ENCODE measurements at regions not wholly inside any gene's neighbourhood (a gene's known extent, or its start where the extent isn't known, plus 50 kb on each side); places are given as distances from the start of the nearest gene placed in this dataset.

- DNase-seq (no peak), ATAC-seq (ENCODE audit: low FRiP score in 2 of 2) (no peak)
- H3K4me1 ChIP-seq, result no peaks in the 10 kb centered on the region
- no peak overlapping the region for H3K4me3 ChIP-seq
- no peak overlapping the region for H3K27ac ChIP-seq
- WGBS, 2 donors, result 66 to 88% methylated on average over 3 of the region's 3 CpGs
- H3K36me3 ChIP-seq, result no peaks in the 10 kb centered on the region
- TF ChIP-seq POLR2AphosphoS5 (IDR thresholded peaks at IDR 0.05) (no peak), CTCF (IDR thresholded peaks at IDR 0.05) (no peak), EP300 (IDR thresholded peaks at IDR 0.05) (no peak), POLR2A (IDR thresholded peaks at IDR 0.05) (no peak)
- H3K27me3 ChIP-seq, result no peaks in the 10 kb centered on the region
- H3K9me3 ChIP-seq, result peaks cover 0 to 8% (median 3%) of the 10 kb centered on the region in 4 donors
These were observed 158.2 kb upstream of the RGS6 start for GRCh38 chr14:71773898-71774481.

- TF ChIP-seq POLR2AphosphoS5 (IDR thresholded peaks at IDR 0.05), result no peak
- Histone ChIP-seq H3K4me3 (no peak overlapping the region), H3K9me3 (peaks cover 0 to 8% (median 3%) of the 10 kb centered on the region in 4 donors), H3K4me1 (peaks cover 0 to 5% (median 2%) of the 10 kb centered on the region in 4 donors), H3K27me3 (no peaks in the 10 kb centered on the region), H3K27ac (no peak overlapping the region), H3K36me3 (no peaks in the 10 kb centered on the region)
- DNase-seq, result no peak
- no peak for ATAC-seq (ENCODE audit: low FRiP score in 2 of 2)
- WGBS, 2 donors, result 54 to 55% methylated on average over 10 of the region's 10 CpGs
These were observed 155.5 kb upstream of the RGS6 start for GRCh38 chr14:71776471-71777360.

- no peak for DNase-seq
- Histone ChIP-seq H3K4me3 (no peak overlapping the region), H3K36me3 (no peaks in the 10 kb centered on the region), H3K27me3 (no peaks in the 10 kb centered on the region), H3K27ac (peak overlapping the region in 2 of 4 donors; percentile 48 to 61), H3K9me3 (no peaks in the 10 kb centered on the region), H3K4me1 (peaks cover 0 to 5% (median 2%) of the 10 kb centered on the region in 4 donors)
- TF ChIP-seq POLR2A (IDR thresholded peaks at IDR 0.05), result no peak
- TF ChIP-seq CTCF (IDR thresholded peaks at IDR 0.05), result no peak
- peak; percentile 46 to 79 for TF ChIP-seq POLR2AphosphoS5 (IDR thresholded peaks at IDR 0.05)
- peak in 2 of 4 donors; percentile 69 to 75 for TF ChIP-seq EP300 (IDR thresholded peaks at IDR 0.05)
- 54 to 55% methylated on average over 2 of the region's 2 CpGs for WGBS, 2 donors
- ATAC-seq (ENCODE audit: low FRiP score in 2 of 2), result no peak
These were observed 152.2 kb upstream of the RGS6 start for GRCh38 chr14:71780075-71780474.

- H3K27ac ChIP-seq, result peak overlapping the region in 2 of 4 donors; percentile 32 to 61
- TF ChIP-seq POLR2A (IDR thresholded peaks at IDR 0.05), result no peak
- TF ChIP-seq EP300 (IDR thresholded peaks at IDR 0.05), result no peak
- no peak for TF ChIP-seq POLR2AphosphoS5 (IDR thresholded peaks at IDR 0.05)
- TF ChIP-seq CTCF (IDR thresholded peaks at IDR 0.05), result no peak
- ATAC-seq (ENCODE audit: low FRiP score in 2 of 2) (no peak), DNase-seq (no peak)
- peaks cover 0 to 5% (median 2%) of the 10 kb centered on the region in 4 donors for H3K4me1 ChIP-seq
- no peaks in the 10 kb centered on the region for H3K9me3 ChIP-seq
- WGBS, 2 donors, result 69 to 90% methylated on average over 3 of the region's 3 CpGs
- no peaks in the 10 kb centered on the region for H3K36me3 ChIP-seq
- H3K27me3 ChIP-seq, result no peaks in the 10 kb centered on the region
- no peak overlapping the region for H3K4me3 ChIP-seq
These were observed 151.4 kb upstream of the RGS6 start for GRCh38 chr14:71780822-71781221.

- H3K27ac ChIP-seq, result no peak overlapping the region
- H3K4me3 ChIP-seq, result no peak overlapping the region
- no peaks in the 10 kb centered on the region for H3K9me3 ChIP-seq
- WGBS, 2 donors, result 75 to 81% methylated on average over 4 of the region's 4 CpGs
- H3K27me3 ChIP-seq, result no peaks in the 10 kb centered on the region
- no peaks in the 10 kb centered on the region for H3K36me3 ChIP-seq
- no peak for TF ChIP-seq POLR2A (IDR thresholded peaks at IDR 0.05)
- TF ChIP-seq POLR2AphosphoS5 (IDR thresholded peaks at IDR 0.05), result no peak
- TF ChIP-seq CTCF (IDR thresholded peaks at IDR 0.05), result no peak
- TF ChIP-seq EP300 (IDR thresholded peaks at IDR 0.05), result no peak
- DNase-seq, result no peak
- ATAC-seq (ENCODE audit: low FRiP score in 2 of 2), result no peak
- peaks cover 0 to 5% (median 2%) of the 10 kb centered on the region in 4 donors for H3K4me1 ChIP-seq
These were observed 149.1 kb upstream of the RGS6 start for GRCh38 chr14:71783088-71783487.
